HCT116 (cell line): ENCODE measurements at regions not wholly inside any gene's neighbourhood (a gene's known extent, or its start where the extent isn't known, plus 50 kb on each side); places are given as distances from the start of the nearest gene placed in this dataset.
"Not testable (repeated sequence)": the region's sequence is repeated elsewhere in the genome, so short reads cannot be mapped to it uniquely, and the experiment has no call there.

ENCODE experiments used
- ATAC-seq: fragments of 200-7000 bp; cut with Tn5 transposase; 2 replicates; pipeline ENCODE4 v1.9.1; 2020; ENCODE audit warnings: mild to moderate bottlenecking, moderate library complexity
- BruUV-seq: library from RNA; stranded (reverse); fragments of 400-500 nt; replicated peaks from 2 replicates; lab custom pipeline; 2021; lab: Mats Ljungman, UMichigan
- CTCF ChIA-PET: fragments of 300-600 bp; sonication (Branson Sonifier 250); formaldehyde crosslinking; loops from one replicate; lab custom pipeline; 2021; ENCODE audit warnings: antibody characterized with exemption; lab: Charles Lee
- POLR2A ChIA-PET: fragments of 300-600, 350-600 bp; sonication (Branson Sonifier 250); formaldehyde crosslinking; loops from one replicate; lab custom pipeline; 2021; ENCODE audit warnings: antibody characterized with exemption; lab: Charles Lee
- RAD21 ChIA-PET, 2 experiments: fragments of 300-600 bp; sonication (Branson Sonifier 250); formaldehyde crosslinking; loops; one replicate each; lab custom pipeline; 2023; ENCODE audit warnings: low total read pairs in 2 of 2; ENCODE audit not compliant: uncharacterized antibody in 2 of 2, unreplicated experiment in 2 of 2, low non-redundant PET in 1 of 2; lab: Charles Lee
- DNase-seq: peaks from one replicate; pipeline ENCODE4 v3.0.0-alpha.2; 2010; ENCODE audit warnings: low read depth, low spot score
- H2AFZ ChIP-seq: fragments of 200-600 bp; shearing (Covaris generic), sonication (generic); 2 replicates; pipeline ENCODE4 v1.6.1; 2017; ENCODE audit warnings: low read depth, mixed run types, mixed read lengths, antibody characterized with exemption, low read length; ENCODE audit not compliant: poor library complexity, severe bottlenecking
- H3K27ac ChIP-seq: 2 replicates; pipeline ENCODE4 v1.5.1; 2012; ENCODE audit warnings: low read depth, low read length
- H3K27me3 ChIP-seq: fragments of 200-600 bp; sonication (generic); 2 replicates; pipeline ENCODE4 v1.6.1; 2016; ENCODE audit warnings: mixed run types, low read length, mixed read lengths; ENCODE audit not compliant: insufficient read depth
- H3K36me3 ChIP-seq, 2 experiments: fragments of 200-500 bp in 1 of 2; fragments of 200-600 bp in 1 of 2; sonication (Bioruptor generic) in 1 of 2; sonication (generic) in 1 of 2; 2 replicates each; pipeline versions ENCODE4 v1.5.1 to v1.6.1; 2014 to 2016; ENCODE audit warnings: low read length in 2 of 2, inconsistent platforms in 1 of 2, mixed read lengths in 1 of 2, mixed run types in 1 of 2; ENCODE audit not compliant: insufficient read depth in 2 of 2, control insufficient read depth in 1 of 2
- H3K4me1 ChIP-seq, 2 experiments: fragments of 200-600 bp in 1 of 2; sonication (generic) in 1 of 2; 2 replicates each; pipeline versions ENCODE4 v1.5.1 to v1.6.1; 2012 to 2017; ENCODE audit warnings: low read length in 2 of 2, inconsistent platforms in 1 of 2, mild to moderate bottlenecking in 1 of 2, mixed read lengths in 1 of 2, mixed run types in 1 of 2, moderate library complexity in 1 of 2; ENCODE audit not compliant: insufficient read depth in 2 of 2, control insufficient read depth in 1 of 2
- H3K4me2 ChIP-seq: fragments of 200-600 bp; sonication (generic); 2 replicates; pipeline ENCODE4 v1.6.1; 2017; ENCODE audit warnings: mixed run types, low read length, mixed read lengths
- H3K4me3 ChIP-seq, 2 experiments: fragments of 200-600 bp in 1 of 2; sonication (generic) in 1 of 2; replicated peaks in 1 of 2; 2 replicates each; pipeline ENCODE4 v1.5.1; 2011 to 2016; ENCODE audit warnings: low read length in 2 of 2, control low read depth in 1 of 2, low read depth in 1 of 2, mild to moderate bottlenecking in 1 of 2, mixed read lengths in 1 of 2, mixed run types in 1 of 2
- H3K79me2 ChIP-seq: fragments of 200-600 bp; sonication (generic); 2 replicates; pipeline ENCODE4 v1.6.1; 2017; ENCODE audit warnings: mild to moderate bottlenecking, mixed run types, low read length, moderate library complexity, mixed read lengths; ENCODE audit not compliant: insufficient read depth
- H3K9ac ChIP-seq: fragments of 200-600 bp; sonication (generic); 2 replicates; pipeline ENCODE4 v1.6.1; 2016; ENCODE audit warnings: low read length, mixed read lengths
- H3K9me2 ChIP-seq: fragments of 200-600 bp; sonication (generic), shearing (Covaris generic); 2 replicates; pipeline ENCODE4 v1.6.1; 2017; ENCODE audit warnings: mixed run types, mild to moderate bottlenecking, moderate library complexity; ENCODE audit not compliant: insufficient read depth
- H3K9me3 ChIP-seq, 2 experiments: fragments of 200-500 bp in 1 of 2; fragments of 200-600 bp in 1 of 2; sonication (Bioruptor generic) in 1 of 2; sonication (generic) in 1 of 2; 2 replicates each; pipeline ENCODE4 v1.6.1; 2014 to 2017; ENCODE audit warnings: low read length in 2 of 2, mixed read lengths in 2 of 2, inconsistent platforms in 1 of 2, low read depth in 1 of 2, mild to moderate bottlenecking in 1 of 2, mixed run types in 1 of 2, moderate library complexity in 1 of 2; ENCODE audit not compliant: control insufficient read depth in 1 of 2, insufficient read depth in 1 of 2
- H4K20me1 ChIP-seq: fragments of 200-600 bp; sonication (generic), shearing (Covaris generic); 2 replicates; pipeline ENCODE4 v1.6.1; 2017; ENCODE audit warnings: mixed run types, mild to moderate bottlenecking, moderate library complexity; ENCODE audit not compliant: insufficient read depth
- intact Hi-C: fragments of 100-400 bp; cut with micrococcal nuclease; formaldehyde crosslinking; loops from 2 replicates; pipeline ENCODE4 v1.10.0; 2022
- TF ChIP-seq, protein P1 (sequence below), 3 experiments: fragments of 200-600 bp in 1 of 3; sonication (generic) in 1 of 3; IDR thresholded peaks in 2 of 3; conservative IDR thresholded peaks in 1 of 3; 2 replicates each; pipeline ENCODE4 v1.5.1; 2012 to 2017; ENCODE audit warnings: low read depth in 2 of 3, low read length in 2 of 3, antibody characterized with exemption in 1 of 3, borderline replicate concordance in 1 of 3, control low read depth in 1 of 3, mild to moderate bottlenecking in 1 of 3, mixed read lengths in 1 of 3, mixed run types in 1 of 3, moderate library complexity in 1 of 3; ENCODE audit not compliant: insufficient read depth in 1 of 3

GRCh38 chr22:11285116-11285838 lies 4242.7 kb upstream of the OR11H1 start:
- intact Hi-C loops, DNase-seq, H3K79me2 ChIP-seq, BruUV-seq, H3K27me3 ChIP-seq, H3K9me2 ChIP-seq, POLR2A ChIA-PET, H3K9me3 ChIP-seq, H3K36me3 ChIP-seq, ATAC-seq, H3K27ac ChIP-seq, H3K4me3 ChIP-seq, H3K4me2 ChIP-seq, H3K9ac ChIP-seq, H2AFZ ChIP-seq, H3K4me1 ChIP-seq, H4K20me1 ChIP-seq, CTCF ChIA-PET, RAD21 ChIA-PET: not testable (repeated sequence)
- TF ChIP-seq, protein P1, sequence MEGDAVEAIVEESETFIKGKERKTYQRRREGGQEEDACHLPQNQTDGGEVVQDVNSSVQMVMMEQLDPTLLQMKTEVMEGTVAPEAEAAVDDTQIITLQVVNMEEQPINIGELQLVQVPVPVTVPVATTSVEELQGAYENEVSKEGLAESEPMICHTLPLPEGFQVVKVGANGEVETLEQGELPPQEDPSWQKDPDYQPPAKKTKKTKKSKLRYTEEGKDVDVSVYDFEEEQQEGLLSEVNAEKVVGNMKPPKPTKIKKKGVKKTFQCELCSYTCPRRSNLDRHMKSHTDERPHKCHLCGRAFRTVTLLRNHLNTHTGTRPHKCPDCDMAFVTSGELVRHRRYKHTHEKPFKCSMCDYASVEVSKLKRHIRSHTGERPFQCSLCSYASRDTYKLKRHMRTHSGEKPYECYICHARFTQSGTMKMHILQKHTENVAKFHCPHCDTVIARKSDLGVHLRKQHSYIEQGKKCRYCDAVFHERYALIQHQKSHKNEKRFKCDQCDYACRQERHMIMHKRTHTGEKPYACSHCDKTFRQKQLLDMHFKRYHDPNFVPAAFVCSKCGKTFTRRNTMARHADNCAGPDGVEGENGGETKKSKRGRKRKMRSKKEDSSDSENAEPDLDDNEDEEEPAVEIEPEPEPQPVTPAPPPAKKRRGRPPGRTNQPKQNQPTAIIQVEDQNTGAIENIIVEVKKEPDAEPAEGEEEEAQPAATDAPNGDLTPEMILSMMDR (IDR thresholded peaks at IDR 0.05 in 2 of 3, conservative IDR thresholded peaks at IDR 0.05 in 1 of 3; ENCODE audit: borderline replicate concordance in 1 of 3, insufficient read depth in 1 of 3, low read depth in 2 of 3, low read length in 2 of 3), result peak in 2 of 3 experiments; percentile 35 to 48; a peak in 3 of 6 replicates

DNA sequence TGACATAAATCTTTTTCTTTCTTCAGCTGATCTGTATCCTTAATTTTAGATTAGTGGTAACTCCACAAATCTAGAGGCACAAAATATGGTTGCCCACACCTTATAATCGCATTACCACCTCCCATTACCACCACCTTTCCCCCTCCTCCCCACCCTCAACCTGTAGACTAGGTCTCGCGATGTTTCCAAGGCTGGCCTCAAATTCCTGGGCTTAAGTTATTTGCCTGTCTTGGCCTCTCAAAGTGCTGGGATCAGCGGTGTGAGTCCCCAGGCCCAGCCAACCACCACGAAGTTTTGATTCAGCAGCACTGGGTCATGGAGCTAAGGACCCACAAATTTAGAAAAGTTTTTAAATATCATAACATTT lies 4242.2 kb upstream of the OR11H1 start:
- H3K4me3 ChIP-seq, POLR2A ChIA-PET: not testable (repeated sequence)

DNA sequence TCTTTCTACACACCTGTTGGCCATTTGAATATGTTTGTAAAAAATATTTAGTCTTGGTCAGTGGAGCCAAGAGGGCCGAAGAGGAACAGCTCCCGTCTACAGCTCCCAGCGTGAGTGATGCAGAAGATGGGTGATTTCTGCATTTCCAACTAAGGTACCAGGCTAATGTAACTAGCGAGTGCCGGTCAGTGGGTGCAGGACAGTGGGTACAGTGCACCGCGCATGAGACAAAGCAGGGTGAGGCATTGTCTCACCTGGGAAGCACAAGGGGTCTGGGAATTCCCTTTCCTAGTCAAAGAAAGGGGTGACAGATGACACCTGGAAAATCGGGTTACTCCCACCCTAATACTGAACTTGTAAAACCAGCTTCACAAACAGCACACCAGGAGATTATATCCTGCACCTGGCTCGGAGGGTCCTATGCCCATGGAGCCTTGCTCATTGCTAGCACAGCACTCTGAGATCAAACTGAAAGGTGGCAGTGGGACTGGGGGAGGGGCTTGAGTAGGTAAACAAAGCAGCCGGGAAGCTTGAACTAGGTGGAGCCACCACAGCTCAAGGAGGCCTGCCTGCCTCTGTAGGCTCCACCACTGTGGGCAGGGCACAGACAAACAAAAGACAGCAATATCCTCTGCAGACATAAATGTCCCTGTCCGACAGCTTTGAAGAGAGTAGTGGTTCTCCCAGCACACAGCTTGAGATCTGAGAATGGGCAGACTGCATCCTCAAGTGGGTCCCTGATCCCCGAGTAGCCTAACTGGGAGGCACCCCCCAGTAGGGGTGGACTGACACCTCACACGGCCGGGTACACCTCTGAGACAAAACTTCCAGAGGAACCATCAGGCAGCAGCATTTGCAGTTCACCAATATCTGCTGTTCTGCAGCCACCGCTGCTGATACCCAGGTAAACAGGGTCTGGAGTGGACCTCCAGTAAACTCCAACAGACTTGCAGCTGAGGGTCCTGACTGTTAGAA lies 4239.5 kb upstream of the OR11H1 start:
- H3K4me2 ChIP-seq, CTCF ChIA-PET, H3K27me3 ChIP-seq, DNase-seq, H3K9me3 ChIP-seq, H3K79me2 ChIP-seq, ATAC-seq, H2AFZ ChIP-seq, H3K4me3 ChIP-seq, H3K9me2 ChIP-seq, H3K4me1 ChIP-seq, H3K27ac ChIP-seq, RAD21 ChIA-PET, intact Hi-C loops, H3K9ac ChIP-seq, POLR2A ChIA-PET, H3K36me3 ChIP-seq, H4K20me1 ChIP-seq, BruUV-seq: not testable (repeated sequence)

More for the DNA sequence above, 4242.2 kb upstream of the OR11H1 start:
- H3K27ac ChIP-seq, H3K9ac ChIP-seq, RAD21 ChIA-PET, H3K4me2 ChIP-seq, DNase-seq, ATAC-seq, CTCF ChIA-PET, H3K27me3 ChIP-seq, intact Hi-C loops, H3K9me2 ChIP-seq, H3K4me1 ChIP-seq, H3K9me3 ChIP-seq, H4K20me1 ChIP-seq, H3K36me3 ChIP-seq, H3K79me2 ChIP-seq, BruUV-seq, H2AFZ ChIP-seq: not testable (repeated sequence)
